GM21529 (cell line): ENCODE measurements at regions not wholly inside any gene's neighbourhood (a gene's known extent, or its start where the extent isn't known, plus 50 kb on each side); places are given as distances from the start of the nearest gene placed in this dataset.

ENCODE experiments used
- ATAC-seq: cut with Tn5 transposase; IDR thresholded peaks from one replicate; pipeline ENCODE4 v1.9.1; 2021; ENCODE audit not compliant: unreplicated experiment

GRCh38 chr2:8627692-8628085 lies 54.2 kb upstream of the ID2 start:
- no peak for ATAC-seq

GRCh38 chr2:8628179-8628865 lies 53.5 kb upstream of the ID2 start:
- ATAC-seq: peak; percentile 27

- ATAC-seq: peak; percentile 61
Observed at GRCh38 chr2:8628866-8629209, 53.0 kb upstream of the ID2 start.

GRCh38 chr2:8629402-8629801 lies 52.5 kb upstream of the ID2 start:
- no peak for ATAC-seq

GRCh38 chr2:8630676-8631464 lies 51.0 kb upstream of the ID2 start:
- ATAC-seq: no peak

GRCh38 chr2:8631465-8632005 lies 50.3 kb upstream of the ID2 start:
- no peak for ATAC-seq
